GM06990 (cell line): ENCODE measurements at regions not wholly inside any gene's neighbourhood (a gene's known extent, or its start where the extent isn't known, plus 50 kb on each side); places are given as distances from the start of the nearest gene placed in this dataset.

Experiments used
- DNase-seq: peaks from one replicate; pipeline ENCODE4 v3.0.0-alpha.2; 2011; ENCODE audit not compliant: insufficient read length; ENCODE audit errors: extremely low read depth
- H3K27me3 ChIP-seq: replicated peaks from 2 replicates; pipeline ENCODE4 v1.6.0; 2011; ENCODE audit warnings: low read length; ENCODE audit not compliant: control insufficient read depth, insufficient read depth
- H3K36me3 ChIP-seq: 2 replicates; pipeline ENCODE4 v1.5.1; 2011; ENCODE audit warnings: low read length; ENCODE audit not compliant: control insufficient read depth, insufficient read depth
- H3K4me3 ChIP-seq: replicated peaks from 2 replicates; pipeline ENCODE4 v1.5.1; 2011; ENCODE audit warnings: low read depth, mild to moderate bottlenecking, control low read depth, low read length
- CTCF ChIP-seq: IDR thresholded peaks from 2 replicates; pipeline ENCODE4 v1.5.1; 2011; ENCODE audit warnings: low read length, control low read depth, mild to moderate bottlenecking, inconsistent platforms; ENCODE audit not compliant: insufficient read depth, poor library complexity, severe bottlenecking

- no peak overlapping the region for H3K4me3 ChIP-seq
- no peak for TF ChIP-seq CTCF
- no peaks in the 10 kb centered on the region for H3K27me3 ChIP-seq
- no peaks in the 10 kb centered on the region for H3K36me3 ChIP-seq
- no peak for DNase-seq
Observed at GRCh38 chr7:83306502-83306901, 143.8 kb upstream of the PCLO start.

- DNase-seq: no peak
- Histone ChIP-seq H3K27me3 (no peaks in the 10 kb centered on the region), H3K36me3 (no peaks in the 10 kb centered on the region), H3K4me3 (no peak overlapping the region)
- TF ChIP-seq CTCF: no peak
Observed at GRCh38 chr7:83305027-83305426, 142.3 kb upstream of the PCLO start.

DNA sequence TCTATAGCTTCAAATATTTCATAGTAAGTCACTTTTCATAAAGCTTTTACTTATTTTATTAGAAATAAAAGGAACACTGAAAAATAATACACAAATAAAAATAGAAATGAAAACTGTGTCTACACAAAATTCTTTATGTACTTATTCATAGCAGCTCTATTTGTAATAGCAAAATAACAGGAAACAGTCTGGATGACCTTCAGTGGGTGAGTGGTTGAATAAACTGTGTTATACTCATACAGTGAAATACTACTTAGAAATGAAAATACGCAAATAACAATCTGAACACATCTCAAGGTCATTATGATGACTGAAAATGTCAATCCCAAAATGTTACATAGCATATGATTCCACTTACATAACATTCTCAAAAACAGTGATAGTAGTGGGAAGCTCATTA, 138.7 kb upstream of the PCLO start:
- H3K27me3 ChIP-seq: no peaks in the 10 kb centered on the region
- no peaks in the 10 kb centered on the region for H3K36me3 ChIP-seq
- no peak overlapping the region for H3K4me3 ChIP-seq
- TF ChIP-seq CTCF: no peak
- no peak for DNase-seq

- no peak overlapping the region for H3K4me3 ChIP-seq
- H3K36me3 ChIP-seq: no peaks in the 10 kb centered on the region
- no peaks in the 10 kb centered on the region; the same call in 1 of the 2 replicates for H3K27me3 ChIP-seq
- no peak for DNase-seq
- TF ChIP-seq CTCF: no peak
Observed at GRCh38 chr7:83290211-83290610, 127.5 kb upstream of the PCLO start.

DNA sequence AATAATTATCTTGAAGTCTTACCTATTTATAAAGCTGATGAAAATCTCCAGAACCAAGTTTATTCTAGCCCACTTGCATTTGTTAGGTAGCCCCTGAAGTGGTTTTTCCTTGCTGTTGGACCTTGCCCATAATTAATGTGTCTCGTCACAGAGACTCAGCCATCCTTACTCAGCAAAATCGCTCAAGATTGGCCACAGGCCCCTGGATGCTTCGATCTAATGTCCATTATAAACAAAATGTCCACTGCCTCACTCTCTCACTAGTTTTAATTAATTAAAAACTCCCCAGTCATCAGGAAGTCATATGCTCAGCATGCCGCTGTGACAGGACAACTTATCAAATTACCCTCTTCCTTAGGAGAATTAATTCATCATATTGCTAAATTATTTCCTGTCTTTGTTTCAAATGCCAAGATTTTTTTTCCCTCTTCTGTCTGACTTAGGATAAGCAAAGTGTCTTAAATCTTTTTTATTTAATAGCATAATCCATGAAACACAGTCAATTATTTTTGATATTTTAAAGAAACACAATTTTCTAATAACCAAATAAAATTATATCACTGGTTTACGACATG, 126.8 kb upstream of the PCLO start:
- no peaks in the 10 kb centered on the region for H3K36me3 ChIP-seq
- no peak for DNase-seq
- no peak overlapping the region for H3K4me3 ChIP-seq
- H3K27me3 ChIP-seq: no peaks in the 10 kb centered on the region; the same call in 1 of the 2 replicates
- TF ChIP-seq CTCF: no peak

DNA sequence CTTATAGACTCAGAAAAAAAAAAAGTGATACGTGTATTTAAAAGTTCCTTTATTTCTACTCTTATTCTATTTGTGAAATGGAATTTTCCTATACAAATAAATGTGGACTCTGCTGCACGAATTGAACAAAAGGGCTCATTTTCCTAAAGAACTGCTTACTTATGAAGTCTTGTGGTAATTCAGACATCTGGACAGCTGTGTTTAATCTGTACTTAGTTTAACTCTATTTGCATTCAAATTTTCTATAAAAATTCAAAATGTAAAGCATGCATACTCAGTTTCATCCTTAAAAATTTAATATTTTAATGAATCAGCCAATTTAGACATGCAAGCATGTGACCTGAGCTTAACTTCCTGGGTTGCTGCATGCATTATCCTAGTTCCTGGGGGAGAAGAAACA, 118.0 kb upstream of the PCLO start:
- no peak for TF ChIP-seq CTCF
- Histone ChIP-seq H3K27me3 (no peaks in the 10 kb centered on the region), H3K36me3 (no peaks in the 10 kb centered on the region), H3K4me3 (no peak overlapping the region)
- DNase-seq: no peak
